ENCODE measurements at regions not wholly inside any gene's neighbourhood (a gene's known extent, or its start where the extent isn't known, plus 50 kb on each side); places are given as distances from the start of the nearest gene placed in this dataset.

GRCh38 chr16:51035110-51035498 lies 116.0 kb downstream of the SALL1 start:
- DNase-seq (ENCODE audit: low spot score): no peak

- no peak for DNase-seq (ENCODE audit: low spot score)
These were observed 116.5 kb downstream of the SALL1 start for GRCh38 chr16:51034481-51035109.

- DNase-seq (ENCODE audit: low spot score): no peak
These were observed 119.5 kb downstream of the SALL1 start for GRCh38 chr16:51031598-51031997.

GRCh38 chr16:51030516-51030915 lies 120.6 kb downstream of the SALL1 start:
- no peak for DNase-seq (ENCODE audit: low spot score)

GRCh38 chr16:51025588-51026290 lies 125.3 kb downstream of the SALL1 start:
- DNase-seq (ENCODE audit: low spot score): no peak

GRCh38 chr16:51024703-51025102 lies 126.4 kb downstream of the SALL1 start:
- no peak for DNase-seq (ENCODE audit: low spot score)

GRCh38 chr16:51022955-51023354 lies 128.1 kb downstream of the SALL1 start:
- DNase-seq (ENCODE audit: low spot score): no peak

GRCh38 chr16:51019617-51020016 lies 131.5 kb downstream of the SALL1 start:
- no peak for DNase-seq (ENCODE audit: low spot score)

- no peak for DNase-seq (ENCODE audit: low spot score)
These were observed 133.1 kb downstream of the SALL1 start for GRCh38 chr16:51017969-51018368.

- no peak for DNase-seq (ENCODE audit: low spot score)
These were observed 138.7 kb downstream of the SALL1 start for GRCh38 chr16:51012396-51012795.

- no peak for DNase-seq (ENCODE audit: low spot score)
These were observed 140.3 kb downstream of the SALL1 start for GRCh38 chr16:51010817-51011216.

- no peak for DNase-seq (ENCODE audit: low spot score)
These were observed 141.3 kb downstream of the SALL1 start for GRCh38 chr16:51009813-51010212.

- DNase-seq (ENCODE audit: low spot score): no peak
These were observed 141.7 kb downstream of the SALL1 start for GRCh38 chr16:51009359-51009758.

- no peak for DNase-seq (ENCODE audit: low spot score)
These were observed 142.5 kb downstream of the SALL1 start for GRCh38 chr16:51008607-51009006.

GRCh38 chr16:51008037-51008436 lies 143.0 kb downstream of the SALL1 start:
- DNase-seq (ENCODE audit: low spot score): no peak

GRCh38 chr16:51003850-51004566 lies 147.1 kb downstream of the SALL1 start:
- no peak for DNase-seq (ENCODE audit: low spot score)

GRCh38 chr16:51002881-51003490 lies 148.1 kb downstream of the SALL1 start:
- no peak for DNase-seq (ENCODE audit: low spot score)

GRCh38 chr16:50999181-50999580 lies 151.9 kb downstream of the SALL1 start:
- no peak for DNase-seq (ENCODE audit: low spot score)

- DNase-seq (ENCODE audit: low spot score): no peak
These were observed 152.7 kb downstream of the SALL1 start for GRCh38 chr16:50998411-50998810.

- no peak for DNase-seq (ENCODE audit: low spot score)
These were observed 153.4 kb downstream of the SALL1 start for GRCh38 chr16:50997679-50998078.

- no peak for DNase-seq (ENCODE audit: low spot score)
These were observed 154.3 kb downstream of the SALL1 start for GRCh38 chr16:50996830-50997186.

- no peak for DNase-seq (ENCODE audit: low spot score)
These were observed 154.8 kb downstream of the SALL1 start for GRCh38 chr16:50996166-50996829.

Measured in NAMALWA (cell line).